CD4-positive, alpha-beta T cell (primary cell): ENCODE measurements at regions not wholly inside any gene's neighbourhood (a gene's known extent, or its start where the extent isn't known, plus 50 kb on each side); places are given as distances from the start of the nearest gene placed in this dataset.
"Not testable (repeated sequence)": the region's sequence is repeated elsewhere in the genome, so short reads cannot be mapped to it uniquely, and the experiment has no call there.

Experiments used
- ATAC-seq: fragments of 200-7000 bp; cut with Tn5 transposase; one replicate; pipeline ENCODE4 v1.10.0; 2022; ENCODE audit warnings: mild to moderate bottlenecking; ENCODE audit not compliant: poor library complexity
- CTCF ChIA-PET: fragments of 350-600 bp; sonication (Branson Sonifier 250); formaldehyde crosslinking; loops from one replicate; lab custom pipeline; 2021; ENCODE audit warnings: antibody characterized with exemption, inconsistent platforms; lab: Charles Lee
- POLR2A ChIA-PET: fragments of 350-600 bp; sonication (Branson Sonifier 250); formaldehyde crosslinking; loops from one replicate; lab custom pipeline; 2021; ENCODE audit warnings: antibody characterized with exemption, inconsistent platforms; lab: Charles Lee
- DNase-seq, 14 experiments: peaks; one replicate each; pipeline ENCODE4 v3.0.0-alpha.2; 2013 to 2020; ENCODE audit warnings: mixed read lengths in 2 of 14
- H3K27ac ChIP-seq, 2 donors: one replicate each; pipeline versions ENCODE4 v1.5.1 to v1.7.0; 2013; ENCODE audit warnings: low read length in 2 of 2, low read depth in 1 of 2, mild to moderate bottlenecking in 1 of 2
- H3K27me3 ChIP-seq, 2 experiments: 1 replicate in 1 of 2; 2 replicates in 1 of 2; pipeline versions ENCODE4 v1.6.1 to v1.7.0; 2013; ENCODE audit warnings: low read length in 2 of 2, control low read depth in 1 of 2, mild to moderate bottlenecking in 1 of 2, moderate library complexity in 1 of 2; ENCODE audit not compliant: insufficient read depth in 2 of 2, control insufficient read depth in 1 of 2
- H3K36me3 ChIP-seq: one replicate; pipeline ENCODE4 v1.6.1; 2013; ENCODE audit warnings: low read length, control low read depth; ENCODE audit not compliant: insufficient read depth
- H3K4me1 ChIP-seq: one replicate; pipeline ENCODE4 v1.6.1; 2013; ENCODE audit warnings: low read length, control low read depth; ENCODE audit not compliant: insufficient read depth
- H3K4me3 ChIP-seq: one replicate; pipeline ENCODE4 v1.5.1; 2013; ENCODE audit warnings: mild to moderate bottlenecking, low read length, moderate library complexity
- H3K9me3 ChIP-seq, 2 experiments: 1 replicate in 1 of 2; 2 replicates in 1 of 2; pipeline versions ENCODE4 v1.6.1 to v1.7.0; 2013; ENCODE audit warnings: low read length in 2 of 2, mild to moderate bottlenecking in 2 of 2, control low read depth in 1 of 2, moderate library complexity in 1 of 2; ENCODE audit not compliant: control insufficient read depth in 1 of 2, insufficient read depth in 1 of 2
- H3K27ac Mint-ChIP-seq: one replicate; pipeline ENCODE4 v1.8.0; 2020; ENCODE audit warnings: mixed read lengths
- H3K27me3 Mint-ChIP-seq: one replicate; pipeline ENCODE4 v1.8.0; 2021; ENCODE audit warnings: mixed read lengths
- H3K36me3 Mint-ChIP-seq: one replicate; pipeline ENCODE4 v1.8.0; 2021; ENCODE audit warnings: low read depth, mixed read lengths
- H3K4me1 Mint-ChIP-seq: one replicate; pipeline ENCODE4 v1.8.0; 2021; ENCODE audit warnings: low read depth, mixed read lengths
- H3K4me3 Mint-ChIP-seq: one replicate; pipeline ENCODE4 v1.8.0; 2020; ENCODE audit warnings: mild to moderate bottlenecking, mixed read lengths
- H3K9me3 Mint-ChIP-seq: one replicate; pipeline ENCODE4 v1.8.0; 2020; ENCODE audit warnings: mixed read lengths
- CTCF ChIP-seq: fragments of 200-600 bp; IDR thresholded peaks from one replicate; pipeline ENCODE4 v1.8.0; 2022; ENCODE audit warnings: antibody characterized with exemption, mild to moderate bottlenecking
- intact Hi-C, 2 experiments: fragments of 100-400 bp; cut with DNase I in 1 of 2; cut with micrococcal nuclease in 1 of 2; formaldehyde crosslinking; loops; one replicate each; pipeline versions ENCODE4 v1.15.1 to v1.9.0; 2023 to 2025; cut with DNase I, micrococcal nuclease

DNA sequence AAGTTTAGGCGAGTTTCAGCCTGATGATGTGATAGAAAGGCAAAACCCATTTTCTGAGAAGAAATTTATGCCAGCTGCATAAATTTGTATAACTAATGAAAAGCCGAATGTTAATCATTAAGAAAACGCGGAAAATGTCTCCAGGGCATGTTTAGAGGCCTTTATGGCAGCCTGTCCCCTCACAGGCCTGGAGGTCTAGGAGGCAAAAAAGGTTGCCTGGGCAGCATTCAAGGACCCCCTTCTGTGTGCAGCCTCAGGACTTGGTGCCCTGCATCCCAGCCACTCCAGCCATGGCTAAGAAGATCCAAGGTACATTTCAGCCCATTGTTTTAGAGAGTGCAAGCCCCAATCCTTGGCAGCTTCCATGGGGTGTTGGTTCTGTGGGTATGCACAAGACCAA lies 614.2 kb downstream of the SLITRK5 start:
- no peaks in the 10 kb centered on the region for H3K27me3 ChIP-seq
- DNase-seq (no peak), ATAC-seq (no peak)
- CTCF ChIA-PET: no interaction called here
- H3K4me1 Mint-ChIP-seq: no peaks in the 10 kb centered on the region
- no peak overlapping the region for H3K4me3 Mint-ChIP-seq
- peaks cover 0 to 10% of the 10 kb centered on the region in 2 experiments for H3K9me3 ChIP-seq
- H3K27me3 Mint-ChIP-seq: no peaks in the 10 kb centered on the region
- H3K36me3 ChIP-seq: no peaks in the 10 kb centered on the region
- H3K4me1 ChIP-seq: no peaks in the 10 kb centered on the region
- no peak for TF ChIP-seq CTCF
- H3K4me3 ChIP-seq: no peak overlapping the region
- H3K9me3 Mint-ChIP-seq: peaks cover 4% of the 10 kb centered on the region
- no peak overlapping the region for H3K27ac Mint-ChIP-seq
- H3K36me3 Mint-ChIP-seq: no peaks in the 10 kb centered on the region
- H3K27ac ChIP-seq: no peak overlapping the region
- intact Hi-C loops: no loop called here
- POLR2A ChIA-PET: no interaction called here

DNA sequence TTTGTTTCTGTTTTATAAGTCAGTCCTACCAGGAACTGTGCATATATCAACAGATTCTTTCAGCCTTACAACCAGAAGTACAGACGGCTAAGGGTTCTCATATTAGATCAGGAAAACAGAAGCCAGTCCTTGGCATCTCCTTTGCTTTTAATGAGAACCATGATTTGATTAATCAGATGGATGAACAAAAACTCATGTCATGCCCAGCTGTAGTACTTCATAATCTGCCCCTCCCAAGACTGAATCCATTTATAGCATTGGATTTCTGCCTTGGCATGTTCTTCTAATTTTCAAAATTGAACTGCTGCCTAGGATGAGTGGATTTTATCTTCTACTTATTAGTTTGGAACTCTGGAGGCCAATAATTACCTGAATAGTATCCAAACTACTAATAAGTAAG lies 617.2 kb downstream of the SLITRK5 start:
- no peaks in the 10 kb centered on the region for H3K4me1 Mint-ChIP-seq
- H3K27ac ChIP-seq: no peak overlapping the region
- POLR2A ChIA-PET: no interaction called here
- H3K27me3 Mint-ChIP-seq: no peaks in the 10 kb centered on the region
- no peaks in the 10 kb centered on the region for H3K36me3 Mint-ChIP-seq
- no peak for ATAC-seq
- no peak overlapping the region for H3K4me3 Mint-ChIP-seq
- H3K9me3 Mint-ChIP-seq: peaks cover 4% of the 10 kb centered on the region
- CTCF ChIA-PET: no interaction called here
- no peaks in the 10 kb centered on the region for H3K4me1 ChIP-seq
- H3K27ac Mint-ChIP-seq: no peak overlapping the region
- no peak for TF ChIP-seq CTCF
- intact Hi-C loops: no loop called here
- peaks cover 0 to 24% of the 10 kb centered on the region in 2 experiments for H3K9me3 ChIP-seq
- no peaks in the 10 kb centered on the region for H3K27me3 ChIP-seq
- no peak overlapping the region for H3K4me3 ChIP-seq
- no peak for DNase-seq
- H3K36me3 ChIP-seq: no peaks in the 10 kb centered on the region

- H3K27me3 Mint-ChIP-seq, H3K9me3 Mint-ChIP-seq, intact Hi-C loops, ATAC-seq, H3K36me3 Mint-ChIP-seq, H3K36me3 ChIP-seq, H3K4me3 ChIP-seq, H3K27ac ChIP-seq, POLR2A ChIA-PET, H3K4me1 Mint-ChIP-seq, CTCF ChIA-PET, H3K27me3 ChIP-seq, H3K4me1 ChIP-seq, H3K27ac Mint-ChIP-seq, DNase-seq, H3K4me3 Mint-ChIP-seq: not testable (repeated sequence)
- peaks cover 0 to 13% of the 10 kb centered on the region in 2 experiments for H3K9me3 ChIP-seq
Measured at GRCh38 chr13:88291731-88292130, 620.6 kb downstream of the SLITRK5 start.

DNA sequence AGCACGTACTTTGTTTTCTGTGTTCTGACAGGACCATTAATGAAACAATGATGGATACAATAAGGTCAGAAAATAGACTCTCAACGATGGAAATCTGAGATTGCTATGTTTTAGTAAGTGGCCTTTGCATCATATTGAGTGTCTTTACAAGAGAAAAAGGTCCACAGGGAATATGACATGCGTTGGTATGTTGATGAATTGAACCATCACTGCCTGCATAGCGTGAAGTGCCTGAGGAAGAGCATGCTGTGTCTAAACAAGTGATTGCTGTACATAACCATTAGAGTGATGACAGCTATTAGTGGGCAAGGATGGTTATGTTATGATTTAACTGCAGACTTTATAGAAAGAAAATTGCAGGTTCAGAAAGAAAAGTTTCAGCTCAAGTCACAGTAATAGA lies 623.2 kb downstream of the SLITRK5 start:
- no peak for TF ChIP-seq CTCF
- Histone ChIP-seq H3K27me3 (no peaks in the 10 kb centered on the region), H3K9me3 (peaks cover 0 to 13% of the 10 kb centered on the region in 2 experiments), H3K4me3 (no peak overlapping the region), H3K4me1 (no peaks in the 10 kb centered on the region), H3K27ac (no peak overlapping the region), H3K36me3 (no peaks in the 10 kb centered on the region)
- Mint-ChIP-seq H3K27ac (no peak overlapping the region), H3K4me3 (no peak overlapping the region), H3K36me3 (no peaks in the 10 kb centered on the region), H3K27me3 (no peaks in the 10 kb centered on the region), H3K9me3 (no peaks in the 10 kb centered on the region), H3K4me1 (no peaks in the 10 kb centered on the region)
- ChIA-PET POLR2A (no interaction called here), CTCF (no interaction called here)
- DNase-seq (no peak), ATAC-seq (no peak)
- intact Hi-C loops: no loop called here
